HL-60 (cell line): ENCODE measurements at regions not wholly inside any gene's neighbourhood (a gene's known extent, or its start where the extent isn't known, plus 50 kb on each side); places are given as distances from the start of the nearest gene placed in this dataset.

Experiments
- CTCF ChIP-seq: IDR thresholded peaks from one replicate; pipeline ENCODE4 v1.5.1; 2011; ENCODE audit warnings: low read length, control low read depth, inconsistent platforms; ENCODE audit not compliant: insufficient read depth
- GABPA ChIP-seq: IDR thresholded peaks from 2 replicates; pipeline ENCODE4 v1.6.1; 2012; ENCODE audit warnings: low read depth
- POLR2AphosphoS5 ChIP-seq: IDR thresholded peaks from 2 replicates; pipeline ENCODE4 v1.6.1; 2012; ENCODE audit warnings: low read depth
- REST ChIP-seq: IDR thresholded peaks from 2 replicates; pipeline ENCODE4 v1.6.1; 2012; ENCODE audit warnings: low read depth; ENCODE audit not compliant: insufficient replicate concordance
- SPI1 ChIP-seq: IDR thresholded peaks from 2 replicates; pipeline ENCODE4 v1.6.1; 2012; ENCODE audit warnings: low read depth, mild to moderate bottlenecking, borderline replicate concordance

DNA sequence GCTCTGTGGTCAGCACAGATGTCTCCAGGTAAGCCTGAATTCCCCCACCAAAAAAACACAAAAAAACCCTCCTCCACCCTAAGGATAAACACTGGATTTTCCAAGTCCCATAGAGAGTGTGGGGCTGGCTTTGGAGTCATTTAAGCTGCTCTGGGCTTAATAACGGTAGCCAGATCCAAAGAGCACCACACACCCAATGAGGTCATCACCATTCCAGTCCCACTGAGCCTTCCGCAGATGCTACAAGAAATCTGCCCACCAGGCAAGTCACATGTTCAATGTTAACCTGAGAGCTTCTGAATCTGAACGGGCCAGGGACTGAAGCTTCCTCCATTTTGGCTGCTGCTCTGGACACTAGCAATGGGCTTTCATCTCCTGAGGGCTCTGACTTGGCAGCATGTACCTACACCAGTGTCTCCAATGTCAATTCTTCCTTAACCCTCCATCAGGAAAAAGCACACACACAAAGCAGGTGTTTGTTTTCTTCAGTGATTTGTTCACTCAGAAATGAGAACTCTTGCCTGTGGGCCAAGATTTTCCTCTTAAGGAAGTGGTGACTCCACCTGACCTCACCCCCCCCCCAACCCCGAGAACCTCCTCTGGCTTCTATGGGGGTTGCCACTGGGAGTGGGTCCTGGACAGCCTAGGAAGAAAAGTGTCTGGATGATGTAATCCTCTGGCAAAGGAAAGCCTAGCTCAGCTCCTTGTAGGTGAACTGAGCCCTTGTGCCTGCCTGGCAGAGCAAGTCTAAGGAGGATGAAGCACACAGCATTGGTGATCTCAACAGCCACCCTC lies 220.1 kb downstream of the FOXL1 start:
- no peak for TF ChIP-seq CTCF
- no peak for TF ChIP-seq POLR2AphosphoS5
- no peak for TF ChIP-seq REST
- no peak for TF ChIP-seq GABPA
- TF ChIP-seq SPI1 = no peak
